HepG2 (cell line): ENCODE measurements at regions not wholly inside any gene's neighbourhood (a gene's known extent, or its start where the extent isn't known, plus 50 kb on each side); places are given as distances from the start of the nearest gene placed in this dataset.

ENCODE experiments used
- ATAC-seq: fragments of 200-7000 bp; cut with Tn5 transposase; 3 replicates; pipeline ENCODE4 v1.9.1; 2020; ENCODE audit warnings: mild to moderate bottlenecking, moderate library complexity
- BruUV-seq: library from RNA; stranded (reverse); fragments of 400-500 nt; replicated peaks from 2 replicates; lab custom pipeline; 2021; lab: Mats Ljungman, UMichigan
- CTCF ChIA-PET: fragments of 300-600 bp; formaldehyde crosslinking; extraction: SDS; loops from one replicate; lab custom pipeline; 2021; ENCODE audit warnings: low total read pairs, inconsistent platforms, low intra/inter-chr PET ratio; lab: Yijun Ruan, JAX
- POLR2A ChIA-PET: fragments of 350-600 bp; sonication (Branson Sonifier 250); formaldehyde crosslinking; loops from one replicate; lab custom pipeline; 2020; ENCODE audit warnings: antibody characterized with exemption, inconsistent platforms; lab: Yijun Ruan, JAX
- DNase-seq: peaks from one replicate; pipeline ENCODE4 v3.0.0-alpha.2; 2015; ENCODE audit warnings: low spot score
- FAIRE-seq: peaks from 3 replicates; lab custom pipeline; 2011; peaks lifted over from hg19 to GRCh38; lab: Jason Lieb, UNC
- H2AFZ ChIP-seq: one replicate; pipeline ENCODE4 v1.6.1; 2011; ENCODE audit warnings: low read length, inconsistent platforms
- H3K27ac ChIP-seq: fragments of 300-600 bp; 3 replicates; pipeline ENCODE4 v1.8.0; 2011; ENCODE audit warnings: mixed run types, mild to moderate bottlenecking, mixed read lengths, low read length, inconsistent platforms; ENCODE audit not compliant: insufficient read depth; ENCODE audit errors: extremely low read length
- H3K27me3 ChIP-seq, 2 experiments: fragments of 200-600 bp in 1 of 2; 2 replicates in 1 of 2; 3 replicates in 1 of 2; pipeline versions ENCODE4 v1.6.0 to v1.8.0; 2011; ENCODE audit warnings: low read length in 2 of 2, mild to moderate bottlenecking in 2 of 2, moderate library complexity in 2 of 2, inconsistent platforms in 1 of 2; ENCODE audit not compliant: insufficient read depth in 2 of 2, control insufficient read depth in 1 of 2
- H3K36me3 ChIP-seq, 2 experiments: fragments of 200-600 bp in 1 of 2; replicated peaks in 1 of 2; 2 replicates in 1 of 2; 3 replicates in 1 of 2; pipeline versions ENCODE4 v1.5.1 to v1.8.0; 2011; ENCODE audit warnings: low read length in 2 of 2, inconsistent platforms in 1 of 2; ENCODE audit not compliant: insufficient read depth in 2 of 2, control insufficient read depth in 1 of 2
- H3K4me1 ChIP-seq: 2 replicates; pipeline ENCODE4 v1.5.1; 2012; ENCODE audit warnings: low read length, inconsistent platforms; ENCODE audit not compliant: insufficient read depth
- H3K4me2 ChIP-seq: 2 replicates; pipeline ENCODE4 v1.6.0; 2011; ENCODE audit warnings: low read depth, low read length, inconsistent platforms
- H3K4me3 ChIP-seq, 3 experiments: fragments of 200-600 bp in 1 of 3; sonication (generic), shearing (Covaris generic) in 1 of 3; replicated peaks in 1 of 3; 2 replicates each; pipeline ENCODE4 v1.5.1; 2011 to 2016; ENCODE audit warnings: low read length in 3 of 3, inconsistent platforms in 2 of 3, low read depth in 2 of 3, mild to moderate bottlenecking in 2 of 3, control low read depth in 1 of 3, mixed read lengths in 1 of 3; ENCODE audit not compliant: insufficient read depth in 1 of 3
- H3K79me2 ChIP-seq: one replicate; pipeline ENCODE4 v1.6.1; 2011; ENCODE audit warnings: low read length, inconsistent platforms; ENCODE audit not compliant: insufficient read depth
- H3K9ac ChIP-seq: 2 replicates; pipeline ENCODE4 v1.6.0; 2011; ENCODE audit warnings: mild to moderate bottlenecking, low read depth, low read length, inconsistent platforms; ENCODE audit not compliant: insufficient read depth
- H3K9me3 ChIP-seq: 2 replicates; pipeline ENCODE4 v1.5.1; 2012; ENCODE audit warnings: mild to moderate bottlenecking, low read length
- H4K20me1 ChIP-seq: 2 replicates; pipeline ENCODE4 v1.6.0; 2011; ENCODE audit warnings: inconsistent platforms, mild to moderate bottlenecking, low read length, moderate library complexity; ENCODE audit not compliant: insufficient read depth
- ASH2L ChIP-seq: fragments of 300-600, 200-600 bp; sonication (generic); IDR thresholded peaks from 2 replicates; pipeline ENCODE4 v1.7.0; 2017; ENCODE audit warnings: low read depth, mild to moderate bottlenecking, moderate library complexity, mixed read lengths, low read length; ENCODE audit not compliant: insufficient read length
- BATF2 ChIP-seq: sonication (generic); formaldehyde crosslinking; IDR thresholded peaks from 2 replicates; pipeline ENCODE4 v1.8.0; 2022; ENCODE audit warnings: mild to moderate bottlenecking, missing genetic modification reagents, moderate library complexity
- CENPX ChIP-seq: sonication (generic); formaldehyde crosslinking; IDR thresholded peaks from 2 replicates; pipeline ENCODE4 v1.9.0; 2021; ENCODE audit warnings: mild to moderate bottlenecking, missing genetic modification reagents, moderate library complexity
- HNRNPK ChIP-seq: fragments of 200-400 bp; formaldehyde crosslinking; IDR thresholded peaks from 2 replicates; pipeline ENCODE4 v1.6.1; 2018; ENCODE audit warnings: low read length, low read depth, moderate library complexity, mild to moderate bottlenecking; ENCODE audit not compliant: poor library complexity, severe bottlenecking
- PHF8 ChIP-seq: sonication (generic); formaldehyde crosslinking; IDR thresholded peaks from 2 replicates; pipeline ENCODE4 v1.5.0; 2020; ENCODE audit warnings: missing genetic modification reagents
- TFDP1 ChIP-seq: IDR thresholded peaks from 2 replicates; pipeline ENCODE4 v1.6.1; 2016; ENCODE audit warnings: missing compliant biosample characterization, missing genetic modification reagents, borderline replicate concordance
- ZC3H13 ChIP-seq: sonication (generic); formaldehyde crosslinking; IDR thresholded peaks from 2 replicates; pipeline ENCODE4 v1.8.1; 2023; ENCODE audit warnings: mild to moderate bottlenecking, missing genetic modification reagents, moderate library complexity
- ZFP36 ChIP-seq: fragments of 150-350 bp; IDR thresholded peaks from 2 replicates; pipeline ENCODE4 v1.6.1; 2018; ENCODE audit warnings: borderline replicate concordance, low read length, low read depth; ENCODE audit not compliant: partially characterized antibody
- ZNF180 ChIP-seq: sonication (generic); formaldehyde crosslinking; IDR thresholded peaks from 2 replicates; pipeline ENCODE4 v1.4.0; 2020; ENCODE audit warnings: low read depth, missing genetic modification reagents, borderline replicate concordance
- ZNF451 ChIP-seq: sonication (generic); formaldehyde crosslinking; IDR thresholded peaks from 2 replicates; pipeline ENCODE4 v1.5.0; 2020; ENCODE audit warnings: mild to moderate bottlenecking, missing genetic modification reagents
- ZNF484 ChIP-seq: sonication (generic); formaldehyde crosslinking; IDR thresholded peaks from 2 replicates; pipeline ENCODE4 v1.5.1; 2020; ENCODE audit warnings: mild to moderate bottlenecking, low read depth, missing genetic modification reagents, borderline replicate concordance
- ZNF510 ChIP-seq: sonication (generic); formaldehyde crosslinking; IDR thresholded peaks from 2 replicates; pipeline ENCODE4 v1.4.0; 2020; ENCODE audit warnings: low read depth, mild to moderate bottlenecking, missing genetic modification reagents
- ZNF567 ChIP-seq: sonication (generic); formaldehyde crosslinking; IDR thresholded peaks from 2 replicates; pipeline ENCODE4 v1.8.1; 2023; ENCODE audit warnings: mild to moderate bottlenecking, missing genetic modification reagents, borderline replicate concordance
- ZNF629 ChIP-seq: sonication (generic); formaldehyde crosslinking; conservative IDR thresholded peaks from 2 replicates; pipeline ENCODE4 v1.5.0; 2020; ENCODE audit warnings: missing genetic modification reagents
- ZNF709 ChIP-seq: sonication (generic); formaldehyde crosslinking; IDR thresholded peaks from 2 replicates; pipeline ENCODE4 v1.5.0; 2020; ENCODE audit warnings: mild to moderate bottlenecking, missing genetic modification reagents
- ZNF83 ChIP-seq: sonication (generic); formaldehyde crosslinking; IDR thresholded peaks from 2 replicates; pipeline ENCODE4 v1.4.0; 2020; ENCODE audit warnings: missing genetic modification reagents, mild to moderate bottlenecking, borderline replicate concordance
- ZNF841 ChIP-seq: sonication (generic); formaldehyde crosslinking; IDR thresholded peaks from 2 replicates; pipeline ENCODE4 v1.8.1; 2023; ENCODE audit warnings: missing genetic modification reagents, borderline replicate concordance
- WGBS: methylation state at CpG from one replicate; pipeline ENCODE4 v1.1.6; 2017; ENCODE audit warnings: low lambda C conversion rate; 5-methylcytosine and 5-hydroxymethylcytosine counted together
- in situ Hi-C: cut with HindIII; loops from 2 replicates; pipeline ENCODE4 v1.10.0; 2017; ENCODE audit warnings: low pct_unique_long_range_greater_than_20kb; ENCODE audit not compliant: extremely low pct_ligation_motif_present
- intact Hi-C: fragments of 100-400 bp; cut with micrococcal nuclease; formaldehyde crosslinking; loops from one replicate; pipeline ENCODE4 v1.10.0; 2022; ENCODE audit not compliant: unreplicated experiment
- TF ChIP-seq, protein P1 (sequence below): sonication (generic); formaldehyde crosslinking; IDR thresholded peaks from 2 replicates; pipeline ENCODE4 v1.8.0; 2023; ENCODE audit warnings: mild to moderate bottlenecking, missing genetic modification reagents

DNA sequence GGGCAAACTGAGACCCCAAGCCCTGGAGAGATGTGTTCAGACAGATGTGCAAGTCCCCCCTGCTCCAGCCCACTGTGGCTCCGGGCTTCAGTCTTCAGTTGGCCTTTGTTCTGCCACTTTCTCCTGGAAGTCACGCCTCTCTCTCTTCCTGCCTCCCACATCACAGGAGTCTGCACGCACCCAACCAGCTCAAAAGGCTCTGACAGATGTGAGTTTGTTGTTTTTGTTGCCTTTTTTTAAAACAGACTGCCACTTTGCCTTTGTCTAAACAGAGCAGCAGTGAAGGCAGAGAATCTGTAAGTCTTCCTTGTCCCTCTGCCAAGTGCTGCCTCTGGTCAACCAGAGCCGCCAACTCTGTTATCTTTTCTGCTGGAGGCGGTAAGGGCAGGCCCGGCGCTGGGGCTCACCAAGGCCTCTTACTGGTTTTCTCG, 149.7 kb downstream of the TFAP2C start:
- intact Hi-C loops, result no loop called here
- H3K4me2 ChIP-seq, result no peak overlapping the region

GRCh38 chr20:56779452-56780143, 150.5 kb downstream of the TFAP2C start:
- Histone ChIP-seq H3K9ac (no peak overlapping the region), H4K20me1 (no peaks in the 10 kb centered on the region), H3K9me3 (no peaks in the 10 kb centered on the region), H3K4me3 (no peak overlapping the region), H3K27ac (no peak overlapping the region), H3K36me3 (no peaks in the 10 kb centered on the region), H3K4me2 (no peak overlapping the region), H3K79me2 (no peaks in the 10 kb centered on the region), H2AFZ (no peak overlapping the region), H3K4me1 (no peaks in the 10 kb centered on the region), H3K27me3 (peaks cover 0 to 25% of the 10 kb centered on the region in 2 experiments; a peak in 2 of 5 replicates)
- ATAC-seq (no peak), FAIRE-seq (no peak), DNase-seq (no peak)
- POLR2A ChIA-PET, result no interaction called here
- intact Hi-C loops (no loop called here), in situ Hi-C loops (no loop called here)
- CTCF ChIA-PET, result no interaction called here
- BruUV-seq, result no TSS peak
- WGBS, result 23% methylated on average over 11 of the region's 11 CpGs
- TF ChIP-seq ZNF83 (CRISPR knock-in tag) (no peak), ZNF629 (CRISPR knock-in tag) (0 out of 2 replicates have a peak, but pooled peaks have one; percentile 12), ZC3H13 (CRISPR knock-in tag) (no peak), ZNF484 (CRISPR knock-in tag) (no peak), ASH2L (no peak), ZNF567 (CRISPR knock-in tag) (no peak), HNRNPK (peak; percentile 77), ZNF709 (CRISPR knock-in tag) (no peak), BATF2 (CRISPR knock-in tag) (no peak), ZNF451 (CRISPR knock-in tag) (no peak)
- TF ChIP-seq, protein P1, sequence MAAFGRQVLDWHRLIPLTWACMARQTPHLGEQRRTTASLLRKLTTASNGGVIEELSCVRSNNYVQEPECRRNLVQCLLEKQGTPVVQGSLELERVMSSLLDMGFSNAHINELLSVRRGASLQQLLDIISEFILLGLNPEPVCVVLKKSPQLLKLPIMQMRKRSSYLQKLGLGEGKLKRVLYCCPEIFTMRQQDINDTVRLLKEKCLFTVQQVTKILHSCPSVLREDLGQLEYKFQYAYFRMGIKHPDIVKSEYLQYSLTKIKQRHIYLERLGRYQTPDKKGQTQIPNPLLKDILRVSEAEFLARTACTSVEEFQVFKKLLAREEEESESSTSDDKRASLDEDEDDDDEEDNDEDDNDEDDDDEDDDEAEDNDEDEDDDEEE (CRISPR knock-in tag), result no peak

More for the DNA sequence above, 149.7 kb downstream of the TFAP2C start:
- ChIA-PET POLR2A (no interaction called here), CTCF (no interaction called here)
- H3K9me3 ChIP-seq, result no peaks in the 10 kb centered on the region
- H3K4me1 ChIP-seq, result no peaks in the 10 kb centered on the region
- no peak for TF ChIP-seq CENPX (CRISPR knock-in tag)
- no peak for TF ChIP-seq ZNF841
- TF ChIP-seq ZNF510 (CRISPR knock-in tag), result no peak
- TF ChIP-seq TFDP1 (CRISPR knock-in tag), result no peak
- no peak for TF ChIP-seq ZFP36
- TF ChIP-seq ZNF180, result no peak
- TF ChIP-seq PHF8 (CRISPR knock-in tag), result no peak
- no peak overlapping the region for H3K27ac ChIP-seq
- H4K20me1 ChIP-seq, result no peaks in the 10 kb centered on the region
- no peak overlapping the region for H2AFZ ChIP-seq
- in situ Hi-C loops, result no loop called here
- 4% methylated on average over 8 of the region's 8 CpGs for WGBS
- ATAC-seq (peak; percentile 48), DNase-seq (no peak), FAIRE-seq (no peak)
- BruUV-seq, result no TSS peak
- H3K36me3 ChIP-seq, result no peaks in the 10 kb centered on the region
- H3K9ac ChIP-seq, result no peak overlapping the region
- peaks cover 0 to 25% of the 10 kb centered on the region in 2 experiments; a peak in 2 of 5 replicates for H3K27me3 ChIP-seq
- no peak overlapping the region for H3K4me3 ChIP-seq
- H3K79me2 ChIP-seq, result no peaks in the 10 kb centered on the region
